BLaER1 treated with 17β-estradiol and CSF1 and Interleukin-3, amounts not matched to agents 10 nM and 100 nM (cell line): ENCODE measurements at regions not wholly inside any gene's neighbourhood (a gene's known extent, or its start where the extent isn't known, plus 50 kb on each side); places are given as distances from the start of the nearest gene placed in this dataset.
A peak's percentile ranks its signal among the peaks of the same experiment; 100 is the strongest.

Source experiments
- H3K27ac ChIP-seq, 11 experiments: shearing (Covaris generic); formaldehyde crosslinking; 2 replicates each; pipeline ENCODE4 v1.8.1; 2022
- H3K27me3 ChIP-seq, 11 experiments: shearing (Covaris generic); formaldehyde crosslinking; 2 replicates each; pipeline ENCODE4 v1.8.1; 2022
- H3K36me3 ChIP-seq, 11 experiments: shearing (Covaris generic); formaldehyde crosslinking; 2 replicates each; pipeline ENCODE4 v1.8.1; 2022
- H3K4me1 ChIP-seq, 10 experiments: shearing (Covaris generic); formaldehyde crosslinking; 2 replicates each; pipeline ENCODE4 v1.8.1; 2022
- H3K4me2 ChIP-seq, 11 experiments: shearing (Covaris generic); formaldehyde crosslinking; 2 replicates each; pipeline ENCODE4 v1.8.1; 2022
- H3K4me3 ChIP-seq, 10 experiments: shearing (Covaris generic); formaldehyde crosslinking; 2 replicates each; pipeline ENCODE4 v1.8.1; 2022
- H3K9ac ChIP-seq, 11 experiments: shearing (Covaris generic); formaldehyde crosslinking; 2 replicates each; pipeline ENCODE4 v1.8.1; 2022
- H3K9me3 ChIP-seq, 11 experiments: shearing (Covaris generic); formaldehyde crosslinking; replicated peaks in 1 of 11; 2 replicates each; pipeline ENCODE4 v1.8.1; 2022
- H4K20me1 ChIP-seq, 11 experiments: shearing (Covaris generic); formaldehyde crosslinking; 2 replicates each; pipeline ENCODE4 v1.8.1; 2022
- Cebpa-rat ChIP-seq, 11 experiments: shearing (Covaris generic); IDR thresholded peaks; 2 replicates each; pipeline ENCODE4 v1.8.1; 2022

- TF ChIP-seq Cebpa-rat (IDR thresholded peaks at IDR 0.05): 0 out of 22 replicates have a peak, but pooled peaks of 1 of the 11 experiments have one; percentile 17
- Histone ChIP-seq H4K20me1 (no peaks in the 10 kb centered on the region), H3K9ac (peak overlapping the region in 4 of 11 experiments; percentile 39 to 74 (median 48); a peak in 9 of 22 replicates), H3K4me3 (no peak overlapping the region), H3K27me3 (no peaks in the 10 kb centered on the region), H3K36me3 (no peaks in the 10 kb centered on the region), H3K9me3 (peaks cover 0 to 5% (median 0%) of the 10 kb centered on the region in 11 experiments; a peak in 4 of 22 replicates), H3K4me1 (peaks cover 56 to 100% (median 95%) of the 10 kb centered on the region in 10 experiments), H3K4me2 (peak overlapping the region; percentile 62 to 85 (median 78)), H3K27ac (peak overlapping the region in 7 of 11 experiments; percentile 12 to 93 (median 88); a peak in 13 of 22 replicates)
Observed at GRCh38 chr11:45028911-45029682, 78.4 kb upstream of the TP53I11 start.

DNA sequence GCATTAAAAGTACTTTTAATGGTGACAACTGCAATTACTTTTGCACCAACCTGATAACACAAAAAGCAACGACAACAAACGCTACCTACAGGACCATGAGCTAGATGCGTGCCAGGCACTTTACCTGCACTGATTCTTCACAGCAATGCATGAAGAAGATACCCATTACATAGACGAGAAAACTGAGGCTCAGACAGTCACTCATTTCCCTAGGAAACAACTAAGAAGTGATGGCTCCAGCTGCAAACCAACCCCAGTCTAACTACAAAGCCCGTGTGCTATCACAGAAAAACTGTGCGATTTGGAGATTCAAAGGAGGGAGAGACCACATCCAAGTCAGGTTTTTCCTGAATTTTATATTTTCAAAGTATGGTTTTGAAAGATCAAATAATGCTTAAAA lies 80.1 kb upstream of the TP53I11 start:
- no peaks in the 10 kb centered on the region for H4K20me1 ChIP-seq
- no peak overlapping the region for H3K9ac ChIP-seq
- no peak overlapping the region for H3K4me3 ChIP-seq
- H3K4me2 ChIP-seq: peak overlapping the region in 6 of 11 experiments; percentile 75 to 85 (median 82); a peak in 11 of 22 replicates
- TF ChIP-seq Cebpa-rat (IDR thresholded peaks at IDR 0.05): no peak
- H3K36me3 ChIP-seq: no peaks in the 10 kb centered on the region
- H3K9me3 ChIP-seq: peaks cover 0 to 5% (median 0%) of the 10 kb centered on the region in 11 experiments; a peak in 5 of 22 replicates
- H3K27ac ChIP-seq: no peak overlapping the region; a peak in 1 of 22 replicates
- no peaks in the 10 kb centered on the region for H3K27me3 ChIP-seq
- peaks cover 51 to 100% (median 95%) of the 10 kb centered on the region in 10 experiments for H3K4me1 ChIP-seq

- no peak for TF ChIP-seq Cebpa-rat (IDR thresholded peaks at IDR 0.05)
- Histone ChIP-seq H3K4me3 (no peak overlapping the region), H3K27me3 (no peaks in the 10 kb centered on the region), H3K27ac (peak overlapping the region in 3 of 11 experiments; percentile 15 to 36 (median 35); a peak in 4 of 22 replicates), H3K9me3 (peaks cover 0 to 5% (median 0%) of the 10 kb centered on the region in 11 experiments; a peak in 5 of 22 replicates), H3K36me3 (no peaks in the 10 kb centered on the region), H3K4me2 (peak overlapping the region; percentile 8 to 85 (median 59); a peak in 19 of 22 replicates), H3K9ac (no peak overlapping the region), H4K20me1 (no peaks in the 10 kb centered on the region), H3K4me1 (peaks cover 44 to 100% (median 94%) of the 10 kb centered on the region in 10 experiments)
Observed at GRCh38 chr11:45031912-45032519, 81.3 kb upstream of the TP53I11 start.

GRCh38 chr11:45035413-45035812 lies 84.7 kb upstream of the TP53I11 start:
- Histone ChIP-seq H4K20me1 (no peaks in the 10 kb centered on the region), H3K9ac (peak overlapping the region in 2 of 11 experiments; percentile 25 to 31; a peak in 2 of 22 replicates), H3K27me3 (no peaks in the 10 kb centered on the region), H3K4me2 (peak overlapping the region; percentile 17 to 85 (median 71)), H3K4me1 (peaks cover 24 to 67% (median 61%) of the 10 kb centered on the region in 10 experiments), H3K27ac (peak overlapping the region in 6 of 11 experiments; percentile 13 to 59 (median 36); a peak in 8 of 22 replicates), H3K4me3 (no peak overlapping the region), H3K9me3 (peaks cover 24 to 34% (median 28%) of the 10 kb centered on the region in 11 experiments), H3K36me3 (0 out of 22 replicates have a peak, but pooled peaks cover 0 to 6% (median 0%) of the 10 kb centered on the region in 11 experiments)
- no peak for TF ChIP-seq Cebpa-rat (IDR thresholded peaks at IDR 0.05)

GRCh38 chr11:45036010-45036409 lies 85.3 kb upstream of the TP53I11 start:
- H4K20me1 ChIP-seq: no peaks in the 10 kb centered on the region
- H3K9ac ChIP-seq: peak overlapping the region in 2 of 11 experiments; percentile 25 to 31; a peak in 2 of 22 replicates
- H3K9me3 ChIP-seq: peaks cover 24 to 34% (median 28%) of the 10 kb centered on the region in 11 experiments
- H3K4me1 ChIP-seq: peaks cover 24 to 61% (median 56%) of the 10 kb centered on the region in 10 experiments
- TF ChIP-seq Cebpa-rat (IDR thresholded peaks at IDR 0.05): no peak
- H3K27ac ChIP-seq: peak overlapping the region in 6 of 11 experiments; percentile 13 to 59 (median 36); a peak in 8 of 22 replicates
- no peaks in the 10 kb centered on the region for H3K27me3 ChIP-seq
- H3K36me3 ChIP-seq: 0 out of 22 replicates have a peak, but pooled peaks cover 0 to 6% (median 0%) of the 10 kb centered on the region in 11 experiments
- H3K4me3 ChIP-seq: no peak overlapping the region
- H3K4me2 ChIP-seq: peak overlapping the region; percentile 17 to 85 (median 71)

DNA sequence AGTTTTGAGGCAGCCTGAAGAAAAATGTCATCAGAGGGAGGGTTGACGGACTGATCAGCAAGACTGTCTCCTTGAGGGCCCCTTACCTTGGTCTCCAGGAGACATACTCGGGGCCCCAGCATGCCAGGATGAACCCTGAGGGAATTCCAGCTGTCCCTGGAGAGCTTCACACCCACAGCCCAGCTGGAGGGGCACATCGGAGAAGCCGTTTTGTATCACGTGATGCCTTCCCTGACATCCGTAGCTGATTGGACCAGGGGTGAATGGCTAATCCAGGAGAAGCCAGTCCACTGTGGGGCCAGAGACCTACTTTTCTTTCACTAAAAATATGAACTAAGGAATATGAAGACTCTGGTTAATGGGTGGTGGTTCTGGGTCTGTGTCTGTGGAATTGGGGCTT lies 86.0 kb upstream of the TP53I11 start:
- 0 out of 22 replicates have a peak overlapping the region, but pooled peaks of 1 of the 11 experiments have one; percentile 48 for H3K27ac ChIP-seq
- H4K20me1 ChIP-seq: no peaks in the 10 kb centered on the region
- no peak overlapping the region for H3K4me3 ChIP-seq
- no peak overlapping the region for H3K9ac ChIP-seq
- H3K4me2 ChIP-seq: peak overlapping the region in 8 of 11 experiments; percentile 24 to 85 (median 72); a peak in 10 of 22 replicates
- no peaks in the 10 kb centered on the region for H3K27me3 ChIP-seq
- 0 out of 22 replicates have a peak, but pooled peaks cover 0 to 6% (median 0%) of the 10 kb centered on the region in 11 experiments for H3K36me3 ChIP-seq
- H3K4me1 ChIP-seq: peaks cover 27 to 61% (median 56%) of the 10 kb centered on the region in 10 experiments
- TF ChIP-seq Cebpa-rat (IDR thresholded peaks at IDR 0.05): no peak
- peaks cover 24 to 32% (median 27%) of the 10 kb centered on the region in 11 experiments for H3K9me3 ChIP-seq

DNA sequence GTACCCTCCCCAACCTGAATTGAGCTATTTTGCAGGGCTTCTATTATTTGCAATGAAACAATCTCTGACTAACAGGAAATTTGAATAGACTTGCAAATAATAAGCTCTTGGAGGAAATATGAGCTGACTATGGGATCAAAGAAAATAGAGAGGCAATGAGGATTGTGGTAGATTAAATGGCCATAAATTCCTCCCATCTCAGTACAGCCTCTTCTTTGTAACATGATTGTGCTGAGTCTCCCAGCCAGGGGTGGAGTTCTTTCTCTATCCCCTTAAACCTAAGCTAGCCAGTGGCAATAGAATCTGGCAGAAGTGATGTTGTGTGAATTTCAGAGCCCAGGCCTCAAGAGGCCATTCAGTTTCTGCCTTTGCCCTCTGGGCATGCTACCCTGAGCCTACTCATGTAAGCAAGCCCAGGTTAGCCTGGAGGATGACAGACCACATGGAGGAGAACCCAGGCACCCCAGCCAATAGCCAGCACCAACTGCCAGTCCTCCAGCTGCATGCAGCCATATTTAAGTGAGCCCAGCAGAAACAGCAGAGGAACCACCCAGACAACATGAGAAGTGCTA lies 86.8 kb upstream of the TP53I11 start:
- Histone ChIP-seq H4K20me1 (no peaks in the 10 kb centered on the region), H3K9me3 (peaks cover 24 to 30% (median 25%) of the 10 kb centered on the region in 11 experiments), H3K36me3 (0 out of 22 replicates have a peak, but pooled peaks cover 0 to 6% (median 0%) of the 10 kb centered on the region in 11 experiments), H3K4me3 (no peak overlapping the region), H3K27ac (no peak overlapping the region), H3K27me3 (no peaks in the 10 kb centered on the region), H3K9ac (no peak overlapping the region), H3K4me1 (peaks cover 28 to 61% (median 55%) of the 10 kb centered on the region in 10 experiments), H3K4me2 (no peak overlapping the region)
- no peak for TF ChIP-seq Cebpa-rat (IDR thresholded peaks at IDR 0.05)

DNA sequence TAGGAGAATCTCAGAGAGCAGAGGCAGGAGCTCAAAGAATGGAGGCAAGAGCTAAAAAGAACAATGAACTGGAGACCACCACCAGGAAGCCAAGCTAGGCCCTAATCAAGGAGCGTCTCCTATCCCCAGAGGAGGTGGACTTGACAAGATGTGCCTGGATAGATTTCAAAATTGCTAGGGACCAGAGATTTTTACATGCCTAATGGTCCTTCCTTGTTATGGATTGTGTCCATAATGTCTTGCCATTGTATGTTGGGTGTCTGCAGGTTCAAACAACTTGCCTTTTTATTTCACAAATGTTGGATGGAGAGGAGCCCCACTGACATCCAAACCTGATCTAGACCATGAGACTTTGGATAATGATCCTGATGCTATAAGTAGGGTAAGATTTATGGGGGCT lies 88.2 kb upstream of the TP53I11 start:
- no peak for TF ChIP-seq Cebpa-rat (IDR thresholded peaks at IDR 0.05)
- no peak overlapping the region for H3K4me2 ChIP-seq
- H3K27ac ChIP-seq: no peak overlapping the region
- H3K4me3 ChIP-seq: no peak overlapping the region
- H3K27me3 ChIP-seq: no peaks in the 10 kb centered on the region
- H3K9me3 ChIP-seq: peaks cover 24 to 30% (median 25%) of the 10 kb centered on the region in 11 experiments
- H3K4me1 ChIP-seq: peaks cover 37 to 59% (median 50%) of the 10 kb centered on the region in 10 experiments
- 0 out of 22 replicates have a peak, but pooled peaks cover 0 to 6% (median 0%) of the 10 kb centered on the region in 11 experiments for H3K36me3 ChIP-seq
- H4K20me1 ChIP-seq: no peaks in the 10 kb centered on the region
- no peak overlapping the region for H3K9ac ChIP-seq
